ENCODE measurements at regions not wholly inside any gene's neighbourhood (a gene's known extent, or its start where the extent isn't known, plus 50 kb on each side); places are given as distances from the start of the nearest gene placed in this dataset.

- Mint-ChIP-seq H3K27me3 (no peaks in the 10 kb centered on the region), H3K27ac (no peak overlapping the region), H3K36me3 (ENCODE audit: low read depth) (no peaks in the 10 kb centered on the region), H3K4me3 (no peak overlapping the region), H3K9me3 (peaks cover 12% of the 10 kb centered on the region), H3K4me1 (ENCODE audit: low read depth) (peaks cover 4% of the 10 kb centered on the region)
- intact Hi-C loops (cut with micrococcal nuclease), result no loop called here
Observed at GRCh38 chr7:41189866-41190265, 513.0 kb downstream of the INHBA start.

GRCh38 chr7:41188163-41189130 lies 514.4 kb downstream of the INHBA start:
- no peak overlapping the region for H3K4me3 Mint-ChIP-seq
- H3K27ac Mint-ChIP-seq, result no peak overlapping the region
- intact Hi-C loops (cut with micrococcal nuclease), result no loop called here
- H3K9me3 Mint-ChIP-seq, result peaks cover 16% of the 10 kb centered on the region
- no peaks in the 10 kb centered on the region for H3K36me3 Mint-ChIP-seq (ENCODE audit: low read depth)
- no peaks in the 10 kb centered on the region for H3K27me3 Mint-ChIP-seq
- peaks cover 4% of the 10 kb centered on the region for H3K4me1 Mint-ChIP-seq (ENCODE audit: low read depth)

GRCh38 chr7:41187322-41187721 lies 515.6 kb downstream of the INHBA start:
- Mint-ChIP-seq H3K9me3 (peaks cover 21% of the 10 kb centered on the region), H3K4me1 (ENCODE audit: low read depth) (peaks cover 4% of the 10 kb centered on the region), H3K4me3 (no peak overlapping the region), H3K36me3 (ENCODE audit: low read depth) (no peaks in the 10 kb centered on the region), H3K27ac (no peak overlapping the region), H3K27me3 (no peaks in the 10 kb centered on the region)
- intact Hi-C loops (cut with micrococcal nuclease), result no loop called here

GRCh38 chr7:41185851-41186250 lies 517.0 kb downstream of the INHBA start:
- Mint-ChIP-seq H3K9me3 (peaks cover 21% of the 10 kb centered on the region), H3K36me3 (ENCODE audit: low read depth) (no peaks in the 10 kb centered on the region), H3K4me3 (no peak overlapping the region), H3K27ac (no peak overlapping the region), H3K4me1 (ENCODE audit: low read depth) (peaks cover 4% of the 10 kb centered on the region), H3K27me3 (no peaks in the 10 kb centered on the region)
- intact Hi-C loops (cut with micrococcal nuclease), result no loop called here

GRCh38 chr7:41183741-41184140 lies 519.1 kb downstream of the INHBA start:
- H3K27me3 Mint-ChIP-seq, result no peaks in the 10 kb centered on the region
- peaks cover 21% of the 10 kb centered on the region for H3K9me3 Mint-ChIP-seq
- H3K36me3 Mint-ChIP-seq (ENCODE audit: low read depth), result no peaks in the 10 kb centered on the region
- no peak overlapping the region for H3K27ac Mint-ChIP-seq
- intact Hi-C loops (cut with micrococcal nuclease), result no loop called here
- H3K4me3 Mint-ChIP-seq, result no peak overlapping the region
- no peaks in the 10 kb centered on the region for H3K4me1 Mint-ChIP-seq (ENCODE audit: low read depth)

GRCh38 chr7:41182782-41183181 lies 520.1 kb downstream of the INHBA start:
- no peaks in the 10 kb centered on the region for H3K27me3 Mint-ChIP-seq
- peaks cover 17% of the 10 kb centered on the region for H3K9me3 Mint-ChIP-seq
- no peaks in the 10 kb centered on the region for H3K36me3 Mint-ChIP-seq (ENCODE audit: low read depth)
- intact Hi-C loops (cut with micrococcal nuclease), result no loop called here
- H3K27ac Mint-ChIP-seq, result no peak overlapping the region
- H3K4me3 Mint-ChIP-seq, result no peak overlapping the region
- no peaks in the 10 kb centered on the region for H3K4me1 Mint-ChIP-seq (ENCODE audit: low read depth)

- H3K4me1 Mint-ChIP-seq (ENCODE audit: low read depth), result no peaks in the 10 kb centered on the region
- intact Hi-C loops (cut with micrococcal nuclease), result no loop called here
- no peaks in the 10 kb centered on the region for H3K27me3 Mint-ChIP-seq
- no peak overlapping the region for H3K27ac Mint-ChIP-seq
- no peaks in the 10 kb centered on the region for H3K36me3 Mint-ChIP-seq (ENCODE audit: low read depth)
- peaks cover 30% of the 10 kb centered on the region for H3K9me3 Mint-ChIP-seq
- H3K4me3 Mint-ChIP-seq, result no peak overlapping the region
Observed at GRCh38 chr7:41175435-41175834, 527.5 kb downstream of the INHBA start.

- H3K4me3 Mint-ChIP-seq, result no peak overlapping the region
- H3K27me3 Mint-ChIP-seq, result no peaks in the 10 kb centered on the region
- no peaks in the 10 kb centered on the region for H3K36me3 Mint-ChIP-seq (ENCODE audit: low read depth)
- no peak overlapping the region for H3K27ac Mint-ChIP-seq
- H3K9me3 Mint-ChIP-seq, result peaks cover 31% of the 10 kb centered on the region
- intact Hi-C loops (cut with micrococcal nuclease), result no loop called here
- no peaks in the 10 kb centered on the region for H3K4me1 Mint-ChIP-seq (ENCODE audit: low read depth)
Observed at GRCh38 chr7:41174521-41174920, 528.4 kb downstream of the INHBA start.

- no peak overlapping the region for H3K27ac Mint-ChIP-seq
- peaks cover 35% of the 10 kb centered on the region for H3K9me3 Mint-ChIP-seq
- H3K4me3 Mint-ChIP-seq, result no peak overlapping the region
- no peaks in the 10 kb centered on the region for H3K27me3 Mint-ChIP-seq
- intact Hi-C loops (cut with micrococcal nuclease), result no loop called here
- H3K4me1 Mint-ChIP-seq (ENCODE audit: low read depth), result no peaks in the 10 kb centered on the region
- H3K36me3 Mint-ChIP-seq (ENCODE audit: low read depth), result no peaks in the 10 kb centered on the region
Observed at GRCh38 chr7:41170466-41170865, 532.4 kb downstream of the INHBA start.

- H3K27ac Mint-ChIP-seq, result no peak overlapping the region
- H3K4me1 Mint-ChIP-seq (ENCODE audit: low read depth), result no peaks in the 10 kb centered on the region
- intact Hi-C loops (cut with micrococcal nuclease), result no loop called here
- no peak overlapping the region for H3K4me3 Mint-ChIP-seq
- H3K9me3 Mint-ChIP-seq, result peaks cover 23% of the 10 kb centered on the region
- H3K27me3 Mint-ChIP-seq, result no peaks in the 10 kb centered on the region
- no peaks in the 10 kb centered on the region for H3K36me3 Mint-ChIP-seq (ENCODE audit: low read depth)
Observed at GRCh38 chr7:41169317-41169716, 533.6 kb downstream of the INHBA start.

GRCh38 chr7:41167836-41168235 lies 535.1 kb downstream of the INHBA start:
- Mint-ChIP-seq H3K27ac (no peak overlapping the region), H3K27me3 (no peaks in the 10 kb centered on the region), H3K9me3 (peaks cover 15% of the 10 kb centered on the region), H3K4me3 (no peak overlapping the region), H3K4me1 (ENCODE audit: low read depth) (no peaks in the 10 kb centered on the region), H3K36me3 (ENCODE audit: low read depth) (no peaks in the 10 kb centered on the region)
- intact Hi-C loops (cut with micrococcal nuclease), result no loop called here

GRCh38 chr7:41164440-41164839 lies 538.5 kb downstream of the INHBA start:
- Mint-ChIP-seq H3K4me3 (no peak overlapping the region), H3K27ac (no peak overlapping the region), H3K27me3 (no peaks in the 10 kb centered on the region), H3K4me1 (ENCODE audit: low read depth) (no peaks in the 10 kb centered on the region), H3K9me3 (peaks cover 13% of the 10 kb centered on the region), H3K36me3 (ENCODE audit: low read depth) (no peaks in the 10 kb centered on the region)
- intact Hi-C loops (cut with micrococcal nuclease), result no loop called here

- H3K9me3 Mint-ChIP-seq, result peaks cover 9% of the 10 kb centered on the region
- intact Hi-C loops (cut with micrococcal nuclease), result no loop called here
- H3K27ac Mint-ChIP-seq, result no peak overlapping the region
- H3K27me3 Mint-ChIP-seq, result no peaks in the 10 kb centered on the region
- H3K4me3 Mint-ChIP-seq, result no peak overlapping the region
- H3K36me3 Mint-ChIP-seq (ENCODE audit: low read depth), result no peaks in the 10 kb centered on the region
- no peaks in the 10 kb centered on the region for H3K4me1 Mint-ChIP-seq (ENCODE audit: low read depth)
Observed at GRCh38 chr7:41163991-41164390, 538.9 kb downstream of the INHBA start.

- no peak overlapping the region for H3K4me3 Mint-ChIP-seq
- H3K4me1 Mint-ChIP-seq (ENCODE audit: low read depth), result no peaks in the 10 kb centered on the region
- no peak overlapping the region for H3K27ac Mint-ChIP-seq
- peaks cover 18% of the 10 kb centered on the region for H3K9me3 Mint-ChIP-seq
- no peaks in the 10 kb centered on the region for H3K27me3 Mint-ChIP-seq
- H3K36me3 Mint-ChIP-seq (ENCODE audit: low read depth), result no peaks in the 10 kb centered on the region
- intact Hi-C loops (cut with micrococcal nuclease), result no loop called here
Observed at GRCh38 chr7:41162612-41163011, 540.3 kb downstream of the INHBA start.
